ENCODE measurements at regions not wholly inside any gene's neighbourhood (a gene's known extent, or its start where the extent isn't known, plus 50 kb on each side); places are given as distances from the start of the nearest gene placed in this dataset.

GRCh38 chrY:15702131-15702530 is 1177.8 kb downstream of the NLGN4Y start:
- DNase-seq: no peak

GRCh38 chrY:15704906-15705305 is 1180.6 kb downstream of the NLGN4Y start:
- no peak for DNase-seq

- DNase-seq: no peak
These were observed 1225.5 kb downstream of the NLGN4Y start for GRCh38 chrY:15749533-15750433.

DNA sequence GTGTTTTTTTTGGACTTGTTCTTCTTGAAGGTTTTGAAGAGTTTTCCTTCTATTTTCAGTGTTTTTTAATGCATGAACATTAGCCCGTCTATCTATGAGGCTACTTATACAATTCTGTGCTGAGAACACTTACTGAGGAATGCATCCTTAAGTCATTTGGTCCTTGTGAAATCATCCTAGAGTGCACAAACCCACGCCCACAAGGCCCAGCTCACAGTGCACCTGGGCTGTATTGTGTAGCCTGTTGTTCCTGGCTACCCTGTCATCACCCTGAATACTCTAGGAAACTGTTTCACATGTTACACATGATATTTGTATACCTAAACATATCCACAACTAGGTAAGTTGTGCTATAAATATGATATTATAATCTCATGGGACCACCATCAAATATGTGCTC is 1226.7 kb downstream of the NLGN4Y start:
- no peak for DNase-seq

GRCh38 chrY:15756266-15756665 is 1231.9 kb downstream of the NLGN4Y start:
- no peak for DNase-seq

GRCh38 chrY:15773579-15773978 is 1249.2 kb downstream of the NLGN4Y start:
- no peak for DNase-seq

- DNase-seq: no peak
These were observed 1251.6 kb downstream of the NLGN4Y start for GRCh38 chrY:15775880-15776279.

- no peak for DNase-seq
These were observed 1255.6 kb downstream of the NLGN4Y start for GRCh38 chrY:15779891-15780290.

DNA sequence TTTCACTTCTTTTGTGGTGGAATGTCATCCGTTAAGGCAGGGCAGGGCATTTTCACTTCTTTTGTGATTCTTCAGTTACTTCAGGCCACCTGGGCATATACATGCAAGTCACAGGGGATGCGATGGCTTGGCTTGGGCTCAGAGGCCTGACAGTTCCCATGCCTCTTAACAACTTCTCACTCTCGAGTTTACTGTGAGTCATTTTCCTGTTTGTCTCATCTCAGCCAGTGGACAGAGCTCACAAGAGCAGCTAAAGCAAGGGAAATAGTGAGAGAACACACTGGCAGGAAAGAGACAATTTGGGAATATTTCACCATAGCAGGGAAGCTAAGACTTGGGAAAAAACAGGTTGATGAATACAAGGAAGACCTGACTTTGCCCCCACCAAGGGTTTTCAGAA is 1275.7 kb downstream of the NLGN4Y start:
- DNase-seq: no peak

DNA sequence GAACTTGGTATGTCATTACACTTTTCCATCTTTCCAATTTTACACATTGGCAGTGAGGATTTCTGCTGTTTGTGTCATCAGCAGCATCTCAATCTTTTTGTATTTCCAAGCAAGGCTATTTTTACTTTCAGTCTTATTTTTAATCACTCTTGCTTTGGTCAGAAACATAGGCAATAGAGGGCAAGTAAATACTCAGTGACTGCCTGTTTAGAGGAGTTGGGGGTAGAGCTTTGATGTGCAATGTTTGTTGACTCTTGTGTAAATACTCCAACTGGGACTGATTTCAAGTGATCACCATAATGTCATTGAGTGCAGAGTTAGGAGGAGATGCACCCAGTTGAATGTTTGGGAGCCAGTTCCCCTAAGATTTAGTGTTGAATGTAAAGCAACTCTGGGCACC is 1281.7 kb downstream of the NLGN4Y start:
- no peak for DNase-seq

GRCh38 chrY:15814241-15814640 is 1289.9 kb downstream of the NLGN4Y start:
- no peak for DNase-seq

Data from CD4-positive, alpha-beta T cell treated with Interleukin-15 for 1 hour (primary cell).